ENCODE measurements at regions not wholly inside any gene's neighbourhood (a gene's known extent, or its start where the extent isn't known, plus 50 kb on each side); places are given as distances from the start of the nearest gene placed in this dataset.

DNA sequence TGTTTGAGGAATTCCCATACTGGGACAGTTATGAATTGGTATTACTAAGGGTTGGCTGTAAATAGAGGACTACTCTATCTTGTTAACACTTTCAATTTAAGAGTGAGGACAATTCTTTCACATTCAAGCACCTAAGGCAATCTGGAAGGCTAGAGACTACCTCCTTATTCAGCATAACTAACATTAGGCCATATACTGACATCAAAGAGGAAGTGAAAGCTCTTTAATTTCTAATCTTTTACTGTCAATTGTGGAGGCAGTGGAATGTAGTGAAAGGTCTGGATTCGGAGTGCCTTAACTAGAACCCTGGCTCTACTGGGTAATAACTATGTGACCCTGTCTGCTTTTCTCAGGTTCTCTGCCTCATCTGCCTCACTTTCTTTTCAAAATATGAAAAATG is 134.0 kb downstream of the UFM1 start:
- H3K36me3 ChIP-seq, result no peaks in the 10 kb centered on the region
- WGBS (ENCODE audit: insufficient coverage, low coverage, low lambda C conversion rate, missing lambda C conversion rate), result 53% methylated on average over 1 of the region's 1 CpG
- intact Hi-C loops (cut with DNase I), result no loop called here
- no peak for TF ChIP-seq POLR2A (IDR thresholded peaks at IDR 0.05)
- TF ChIP-seq, protein P1, sequence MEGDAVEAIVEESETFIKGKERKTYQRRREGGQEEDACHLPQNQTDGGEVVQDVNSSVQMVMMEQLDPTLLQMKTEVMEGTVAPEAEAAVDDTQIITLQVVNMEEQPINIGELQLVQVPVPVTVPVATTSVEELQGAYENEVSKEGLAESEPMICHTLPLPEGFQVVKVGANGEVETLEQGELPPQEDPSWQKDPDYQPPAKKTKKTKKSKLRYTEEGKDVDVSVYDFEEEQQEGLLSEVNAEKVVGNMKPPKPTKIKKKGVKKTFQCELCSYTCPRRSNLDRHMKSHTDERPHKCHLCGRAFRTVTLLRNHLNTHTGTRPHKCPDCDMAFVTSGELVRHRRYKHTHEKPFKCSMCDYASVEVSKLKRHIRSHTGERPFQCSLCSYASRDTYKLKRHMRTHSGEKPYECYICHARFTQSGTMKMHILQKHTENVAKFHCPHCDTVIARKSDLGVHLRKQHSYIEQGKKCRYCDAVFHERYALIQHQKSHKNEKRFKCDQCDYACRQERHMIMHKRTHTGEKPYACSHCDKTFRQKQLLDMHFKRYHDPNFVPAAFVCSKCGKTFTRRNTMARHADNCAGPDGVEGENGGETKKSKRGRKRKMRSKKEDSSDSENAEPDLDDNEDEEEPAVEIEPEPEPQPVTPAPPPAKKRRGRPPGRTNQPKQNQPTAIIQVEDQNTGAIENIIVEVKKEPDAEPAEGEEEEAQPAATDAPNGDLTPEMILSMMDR (IDR thresholded peaks at IDR 0.05), result no peak
- no peak overlapping the region for H3K27ac ChIP-seq
- no peaks in the 10 kb centered on the region for H3K9me3 ChIP-seq
- ATAC-seq, result no peak
- H3K4me3 ChIP-seq, result no peak overlapping the region
- H3K4me1 ChIP-seq, result no peaks in the 10 kb centered on the region
- no peak for DNase-seq
- H3K27me3 ChIP-seq, result no peaks in the 10 kb centered on the region

DNA sequence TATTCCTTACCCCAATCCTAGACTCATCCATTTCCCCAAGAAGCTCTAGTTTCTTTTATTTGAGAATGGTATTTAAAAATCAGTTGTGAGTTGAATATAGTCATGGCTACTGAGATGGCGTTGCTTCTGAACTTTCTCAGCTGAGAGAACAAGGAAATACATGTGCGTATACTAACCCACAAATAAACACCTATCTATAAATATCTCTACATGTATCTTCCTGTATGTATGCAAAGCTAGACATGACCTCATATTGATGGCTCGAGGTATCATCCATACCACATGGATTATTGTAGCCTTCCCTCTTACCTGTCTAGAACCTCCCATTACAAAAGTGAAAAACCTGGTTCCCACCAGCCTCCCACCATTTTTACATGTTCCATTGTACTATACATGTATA is 141.0 kb downstream of the UFM1 start:
- intact Hi-C loops (cut with DNase I), result no loop called here
- DNase-seq (no peak), ATAC-seq (no peak)
- no peaks in the 10 kb centered on the region for H3K27me3 ChIP-seq
- no peak overlapping the region for H3K4me3 ChIP-seq
- no peaks in the 10 kb centered on the region for H3K36me3 ChIP-seq
- no peaks in the 10 kb centered on the region for H3K4me1 ChIP-seq
- TF ChIP-seq, protein P1 (IDR thresholded peaks at IDR 0.05), result no peak
- TF ChIP-seq POLR2A (IDR thresholded peaks at IDR 0.05), result no peak
- 40% methylated on average over 3 of the region's 3 CpGs for WGBS (ENCODE audit: insufficient coverage, low coverage, low lambda C conversion rate, missing lambda C conversion rate)
- H3K9me3 ChIP-seq, result no peaks in the 10 kb centered on the region
- no peak overlapping the region for H3K27ac ChIP-seq

DNA sequence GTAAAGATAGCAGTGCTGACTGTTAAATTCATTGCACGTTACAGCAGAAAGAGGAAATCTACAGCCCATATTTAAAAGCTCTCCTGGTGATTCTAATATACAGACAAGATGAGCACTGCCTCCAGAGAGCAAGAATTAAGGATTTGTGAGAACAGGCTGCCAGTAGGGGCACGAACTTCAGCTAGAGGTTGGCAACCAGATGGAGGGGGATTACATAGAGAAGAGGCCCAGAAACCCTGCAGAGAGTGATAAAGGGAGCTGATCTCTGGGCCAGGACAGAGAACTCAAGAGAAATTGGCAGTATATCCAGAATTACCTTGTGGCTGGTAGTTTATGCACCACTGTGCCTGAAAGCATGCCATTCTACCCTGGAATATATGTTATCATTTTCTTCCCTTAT is 144.8 kb downstream of the UFM1 start:
- TF ChIP-seq, protein P1 (IDR thresholded peaks at IDR 0.05), result no peak
- TF ChIP-seq POLR2A (IDR thresholded peaks at IDR 0.05), result no peak
- H3K4me1 ChIP-seq, result no peaks in the 10 kb centered on the region
- no peaks in the 10 kb centered on the region for H3K36me3 ChIP-seq
- ATAC-seq (no peak), DNase-seq (no peak)
- no peak overlapping the region for H3K4me3 ChIP-seq
- intact Hi-C loops (cut with DNase I), result no loop called here
- no peak overlapping the region for H3K27ac ChIP-seq
- no peaks in the 10 kb centered on the region for H3K9me3 ChIP-seq
- WGBS (ENCODE audit: insufficient coverage, low coverage, low lambda C conversion rate, missing lambda C conversion rate), result 24% methylated on average over 2 of the region's 2 CpGs
- no peaks in the 10 kb centered on the region for H3K27me3 ChIP-seq

DNA sequence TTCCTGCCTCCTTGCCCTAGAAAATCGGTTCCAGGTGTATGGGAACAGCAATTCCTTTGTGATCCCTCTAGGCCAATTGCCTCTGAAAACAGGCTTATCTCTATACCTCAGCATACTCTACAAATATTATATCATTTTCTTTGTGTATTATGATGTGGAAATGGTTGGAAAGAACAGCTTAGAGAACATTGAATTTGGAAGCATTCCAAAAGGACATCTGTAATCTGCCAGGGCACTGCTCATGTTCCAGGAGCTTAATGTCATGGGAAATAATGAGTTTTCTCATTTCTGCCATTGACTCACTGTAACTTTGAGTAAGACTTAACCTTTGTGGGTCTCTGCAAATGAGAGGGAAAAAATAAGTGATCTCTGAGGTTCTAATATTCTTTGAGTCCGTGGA is 147.3 kb downstream of the UFM1 start:
- WGBS (ENCODE audit: insufficient coverage, low coverage, low lambda C conversion rate, missing lambda C conversion rate), result 47% methylated on average over 2 of the region's 2 CpGs
- H3K36me3 ChIP-seq, result no peaks in the 10 kb centered on the region
- H3K27ac ChIP-seq, result no peak overlapping the region
- H3K4me1 ChIP-seq, result no peaks in the 10 kb centered on the region
- no peak for ATAC-seq
- intact Hi-C loops (cut with DNase I), result no loop called here
- H3K9me3 ChIP-seq, result no peaks in the 10 kb centered on the region
- H3K4me3 ChIP-seq, result no peak overlapping the region
- TF ChIP-seq, protein P1 (IDR thresholded peaks at IDR 0.05), result no peak
- TF ChIP-seq POLR2A (IDR thresholded peaks at IDR 0.05), result no peak
- H3K27me3 ChIP-seq, result no peaks in the 10 kb centered on the region
- no peak for DNase-seq

DNA sequence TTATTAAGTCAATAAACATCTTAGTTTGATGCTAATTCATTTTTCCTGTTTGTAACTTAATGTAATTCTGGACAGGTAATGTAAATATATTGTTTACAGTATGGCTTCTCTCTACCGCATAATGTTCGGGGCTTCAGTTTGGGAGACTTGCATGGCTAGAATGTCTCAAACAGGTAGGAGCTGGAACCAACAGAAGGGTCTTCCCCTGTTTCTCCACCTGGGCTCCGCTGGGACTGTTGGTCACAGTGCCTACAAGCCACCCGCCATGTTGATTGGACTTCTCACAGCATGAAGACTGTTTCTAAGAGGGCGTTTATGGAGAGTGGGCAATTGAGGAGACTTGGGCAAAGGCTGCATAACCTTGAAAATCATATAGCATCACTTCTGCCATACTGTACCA is 148.6 kb downstream of the UFM1 start:
- no peak for DNase-seq
- 70% methylated on average over 5 of the region's 5 CpGs for WGBS (ENCODE audit: insufficient coverage, low coverage, low lambda C conversion rate, missing lambda C conversion rate)
- no peak for ATAC-seq
- Histone ChIP-seq H3K27me3 (no peaks in the 10 kb centered on the region), H3K36me3 (no peaks in the 10 kb centered on the region), H3K4me1 (no peaks in the 10 kb centered on the region), H3K9me3 (no peaks in the 10 kb centered on the region), H3K27ac (no peak overlapping the region), H3K4me3 (no peak overlapping the region)
- intact Hi-C loops (cut with DNase I), result no loop called here
- TF ChIP-seq, protein P1 (IDR thresholded peaks at IDR 0.05), result no peak
- TF ChIP-seq POLR2A (IDR thresholded peaks at IDR 0.05), result no peak

Measured in right lobe of liver (tissue), 6 donors.